HCT116 (cell line): ENCODE measurements at regions not wholly inside any gene's neighbourhood (a gene's known extent, or its start where the extent isn't known, plus 50 kb on each side); places are given as distances from the start of the nearest gene placed in this dataset.

Experiments used
- ATAC-seq: fragments of 200-7000 bp; cut with Tn5 transposase; 2 replicates; pipeline ENCODE4 v1.9.1; 2020; ENCODE audit warnings: mild to moderate bottlenecking, moderate library complexity
- BruUV-seq: library from RNA; stranded (reverse); fragments of 400-500 nt; replicated peaks from 2 replicates; lab custom pipeline; 2021; lab: Mats Ljungman, UMichigan
- CTCF ChIA-PET: fragments of 300-600 bp; sonication (Branson Sonifier 250); formaldehyde crosslinking; loops from one replicate; lab custom pipeline; 2021; ENCODE audit warnings: antibody characterized with exemption; lab: Charles Lee
- POLR2A ChIA-PET: fragments of 300-600, 350-600 bp; sonication (Branson Sonifier 250); formaldehyde crosslinking; loops from one replicate; lab custom pipeline; 2021; ENCODE audit warnings: antibody characterized with exemption; lab: Charles Lee
- RAD21 ChIA-PET, 2 experiments: fragments of 300-600 bp; sonication (Branson Sonifier 250); formaldehyde crosslinking; loops; one replicate each; lab custom pipeline; 2023; ENCODE audit warnings: low total read pairs in 2 of 2; ENCODE audit not compliant: uncharacterized antibody in 2 of 2, unreplicated experiment in 2 of 2, low non-redundant PET in 1 of 2; lab: Charles Lee
- DNase-seq: peaks from one replicate; pipeline ENCODE4 v3.0.0-alpha.2; 2010; ENCODE audit warnings: low read depth, low spot score
- H2AFZ ChIP-seq: fragments of 200-600 bp; shearing (Covaris generic), sonication (generic); 2 replicates; pipeline ENCODE4 v1.6.1; 2017; ENCODE audit warnings: low read depth, mixed run types, mixed read lengths, antibody characterized with exemption, low read length; ENCODE audit not compliant: poor library complexity, severe bottlenecking
- H3K27ac ChIP-seq: 2 replicates; pipeline ENCODE4 v1.5.1; 2012; ENCODE audit warnings: low read depth, low read length
- H3K27me3 ChIP-seq: fragments of 200-600 bp; sonication (generic); 2 replicates; pipeline ENCODE4 v1.6.1; 2016; ENCODE audit warnings: mixed run types, low read length, mixed read lengths; ENCODE audit not compliant: insufficient read depth
- H3K36me3 ChIP-seq, 2 experiments: fragments of 200-500 bp in 1 of 2; fragments of 200-600 bp in 1 of 2; sonication (Bioruptor generic) in 1 of 2; sonication (generic) in 1 of 2; 2 replicates each; pipeline versions ENCODE4 v1.5.1 to v1.6.1; 2014 to 2016; ENCODE audit warnings: low read length in 2 of 2, inconsistent platforms in 1 of 2, mixed read lengths in 1 of 2, mixed run types in 1 of 2; ENCODE audit not compliant: insufficient read depth in 2 of 2, control insufficient read depth in 1 of 2
- H3K4me1 ChIP-seq, 2 experiments: fragments of 200-600 bp in 1 of 2; sonication (generic) in 1 of 2; 2 replicates each; pipeline versions ENCODE4 v1.5.1 to v1.6.1; 2012 to 2017; ENCODE audit warnings: low read length in 2 of 2, inconsistent platforms in 1 of 2, mild to moderate bottlenecking in 1 of 2, mixed read lengths in 1 of 2, mixed run types in 1 of 2, moderate library complexity in 1 of 2; ENCODE audit not compliant: insufficient read depth in 2 of 2, control insufficient read depth in 1 of 2
- H3K4me2 ChIP-seq: fragments of 200-600 bp; sonication (generic); 2 replicates; pipeline ENCODE4 v1.6.1; 2017; ENCODE audit warnings: mixed run types, low read length, mixed read lengths
- H3K4me3 ChIP-seq, 2 experiments: fragments of 200-600 bp in 1 of 2; sonication (generic) in 1 of 2; replicated peaks in 1 of 2; 2 replicates each; pipeline ENCODE4 v1.5.1; 2011 to 2016; ENCODE audit warnings: low read length in 2 of 2, control low read depth in 1 of 2, low read depth in 1 of 2, mild to moderate bottlenecking in 1 of 2, mixed read lengths in 1 of 2, mixed run types in 1 of 2
- H3K79me2 ChIP-seq: fragments of 200-600 bp; sonication (generic); 2 replicates; pipeline ENCODE4 v1.6.1; 2017; ENCODE audit warnings: mild to moderate bottlenecking, mixed run types, low read length, moderate library complexity, mixed read lengths; ENCODE audit not compliant: insufficient read depth
- H3K9ac ChIP-seq: fragments of 200-600 bp; sonication (generic); 2 replicates; pipeline ENCODE4 v1.6.1; 2016; ENCODE audit warnings: low read length, mixed read lengths
- H3K9me2 ChIP-seq: fragments of 200-600 bp; sonication (generic), shearing (Covaris generic); 2 replicates; pipeline ENCODE4 v1.6.1; 2017; ENCODE audit warnings: mixed run types, mild to moderate bottlenecking, moderate library complexity; ENCODE audit not compliant: insufficient read depth
- H3K9me3 ChIP-seq, 2 experiments: fragments of 200-500 bp in 1 of 2; fragments of 200-600 bp in 1 of 2; sonication (Bioruptor generic) in 1 of 2; sonication (generic) in 1 of 2; 2 replicates each; pipeline ENCODE4 v1.6.1; 2014 to 2017; ENCODE audit warnings: low read length in 2 of 2, mixed read lengths in 2 of 2, inconsistent platforms in 1 of 2, low read depth in 1 of 2, mild to moderate bottlenecking in 1 of 2, mixed run types in 1 of 2, moderate library complexity in 1 of 2; ENCODE audit not compliant: control insufficient read depth in 1 of 2, insufficient read depth in 1 of 2
- H4K20me1 ChIP-seq: fragments of 200-600 bp; sonication (generic), shearing (Covaris generic); 2 replicates; pipeline ENCODE4 v1.6.1; 2017; ENCODE audit warnings: mixed run types, mild to moderate bottlenecking, moderate library complexity; ENCODE audit not compliant: insufficient read depth
- CBX3 ChIP-seq: IDR thresholded peaks from 2 replicates; pipeline ENCODE4 v1.6.1; 2012; ENCODE audit warnings: low read depth
- ELF1 ChIP-seq: IDR thresholded peaks from 2 replicates; pipeline ENCODE4 v1.6.1; 2012; ENCODE audit warnings: low read depth, borderline replicate concordance
- EZH2phosphoT487 ChIP-seq: fragments of 200-600 bp; IDR thresholded peaks from 2 replicates; pipeline ENCODE4 v1.6.1; 2018; ENCODE audit warnings: antibody characterized with exemption, borderline replicate concordance
- FOSL1 ChIP-seq: IDR thresholded peaks from 2 replicates; pipeline ENCODE4 v1.6.1; 2012; ENCODE audit warnings: low read depth
- POLR2A ChIP-seq: IDR thresholded peaks from 2 replicates; pipeline ENCODE4 v1.7.0; 2011; ENCODE audit warnings: borderline replicate concordance; ENCODE audit not compliant: insufficient read depth, insufficient read length; ENCODE audit errors: extremely low read depth
- POLR2AphosphoS5 ChIP-seq: IDR thresholded peaks from 2 replicates; pipeline ENCODE4 v1.6.1; 2011; ENCODE audit warnings: mild to moderate bottlenecking, low read depth, low read length, moderate library complexity
- ZBTB33 ChIP-seq: IDR thresholded peaks from 2 replicates; pipeline ENCODE4 v1.6.1; 2011; ENCODE audit warnings: mild to moderate bottlenecking, low read length, moderate library complexity; ENCODE audit not compliant: insufficient replicate concordance; ENCODE audit errors: extremely low read depth
- ZFX ChIP-seq: fragments of 450-650 bp; IDR thresholded peaks from 2 replicates; pipeline ENCODE4 v1.6.1; 2017
- intact Hi-C: fragments of 100-400 bp; cut with micrococcal nuclease; formaldehyde crosslinking; loops from 2 replicates; pipeline ENCODE4 v1.10.0; 2022
- TF ChIP-seq, protein P1 (sequence below), 3 experiments: fragments of 200-600 bp in 1 of 3; sonication (generic) in 1 of 3; IDR thresholded peaks in 2 of 3; conservative IDR thresholded peaks in 1 of 3; 2 replicates each; pipeline ENCODE4 v1.5.1; 2012 to 2017; ENCODE audit warnings: low read depth in 2 of 3, low read length in 2 of 3, antibody characterized with exemption in 1 of 3, borderline replicate concordance in 1 of 3, control low read depth in 1 of 3, mild to moderate bottlenecking in 1 of 3, mixed read lengths in 1 of 3, mixed run types in 1 of 3, moderate library complexity in 1 of 3; ENCODE audit not compliant: insufficient read depth in 1 of 3
- TF ChIP-seq, protein P2 (sequence below): IDR thresholded peaks from 2 replicates; pipeline ENCODE4 v1.6.1; 2012

GRCh38 chr3:124156866-124157712 lies 165.2 kb upstream of the ROPN1 start:
- Histone ChIP-seq H3K4me3 (no peak overlapping the region), H3K36me3 (no peaks in the 10 kb centered on the region), H3K9me2 (no peaks in the 10 kb centered on the region), H3K27ac (no peak overlapping the region), H2AFZ (no peak overlapping the region), H4K20me1 (no peaks in the 10 kb centered on the region), H3K4me1 (no peaks in the 10 kb centered on the region), H3K4me2 (no peak overlapping the region), H3K27me3 (peaks cover 71% of the 10 kb centered on the region), H3K9ac (no peak overlapping the region), H3K79me2 (no peaks in the 10 kb centered on the region), H3K9me3 (no peaks in the 10 kb centered on the region)
- TF ChIP-seq ELF1: no peak
- no peak for TF ChIP-seq FOSL1
- TF ChIP-seq, protein P1, sequence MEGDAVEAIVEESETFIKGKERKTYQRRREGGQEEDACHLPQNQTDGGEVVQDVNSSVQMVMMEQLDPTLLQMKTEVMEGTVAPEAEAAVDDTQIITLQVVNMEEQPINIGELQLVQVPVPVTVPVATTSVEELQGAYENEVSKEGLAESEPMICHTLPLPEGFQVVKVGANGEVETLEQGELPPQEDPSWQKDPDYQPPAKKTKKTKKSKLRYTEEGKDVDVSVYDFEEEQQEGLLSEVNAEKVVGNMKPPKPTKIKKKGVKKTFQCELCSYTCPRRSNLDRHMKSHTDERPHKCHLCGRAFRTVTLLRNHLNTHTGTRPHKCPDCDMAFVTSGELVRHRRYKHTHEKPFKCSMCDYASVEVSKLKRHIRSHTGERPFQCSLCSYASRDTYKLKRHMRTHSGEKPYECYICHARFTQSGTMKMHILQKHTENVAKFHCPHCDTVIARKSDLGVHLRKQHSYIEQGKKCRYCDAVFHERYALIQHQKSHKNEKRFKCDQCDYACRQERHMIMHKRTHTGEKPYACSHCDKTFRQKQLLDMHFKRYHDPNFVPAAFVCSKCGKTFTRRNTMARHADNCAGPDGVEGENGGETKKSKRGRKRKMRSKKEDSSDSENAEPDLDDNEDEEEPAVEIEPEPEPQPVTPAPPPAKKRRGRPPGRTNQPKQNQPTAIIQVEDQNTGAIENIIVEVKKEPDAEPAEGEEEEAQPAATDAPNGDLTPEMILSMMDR (IDR thresholded peaks at IDR 0.05 in 2 of 3, conservative IDR thresholded peaks at IDR 0.05 in 1 of 3; ENCODE audit: borderline replicate concordance in 1 of 3, insufficient read depth in 1 of 3, low read depth in 2 of 3, low read length in 2 of 3): no peak
- no peak for TF ChIP-seq ZBTB33
- no peak for TF ChIP-seq CBX3
- TF ChIP-seq ZFX: no peak
- TF ChIP-seq POLR2AphosphoS5: no peak
- TF ChIP-seq, protein P2, sequence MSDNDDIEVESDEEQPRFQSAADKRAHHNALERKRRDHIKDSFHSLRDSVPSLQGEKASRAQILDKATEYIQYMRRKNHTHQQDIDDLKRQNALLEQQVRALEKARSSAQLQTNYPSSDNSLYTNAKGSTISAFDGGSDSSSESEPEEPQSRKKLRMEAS: no peak
- TF ChIP-seq EZH2phosphoT487: no peak
- no peak for TF ChIP-seq POLR2A
- DNase-seq (no peak), ATAC-seq (no peak)
- CTCF ChIA-PET: no interaction called here
- BruUV-seq: no TSS peak
- POLR2A ChIA-PET: no interaction called here
- intact Hi-C loops: no loop called here
- RAD21 ChIA-PET: no interaction called here
